DMS79 (cell line): ENCODE measurements at regions not wholly inside any gene's neighbourhood (a gene's known extent, or its start where the extent isn't known, plus 50 kb on each side); places are given as distances from the start of the nearest gene placed in this dataset.

Experiments used
- DNase-seq: peaks from one replicate; lab custom pipeline; 2025; lab: John Stamatoyannopoulos, UW

- DNase-seq, result no peak
Measured at GRCh38 chr6:170114187-170114945, 176.5 kb downstream of the DLL1 start.

- DNase-seq, result no peak
Measured at GRCh38 chr6:170113141-170113540, 177.7 kb downstream of the DLL1 start.

GRCh38 chr6:170112583-170112860, 178.4 kb downstream of the DLL1 start:
- DNase-seq, result no peak

- no peak for DNase-seq
Measured at GRCh38 chr6:170111816-170112582, 178.9 kb downstream of the DLL1 start.

- no peak for DNase-seq
Measured at GRCh38 chr6:170111141-170111664, 179.7 kb downstream of the DLL1 start.

- DNase-seq, result no peak
Measured at GRCh38 chr6:170110201-170111140, 180.4 kb downstream of the DLL1 start.

GRCh38 chr6:170108890-170109587, 181.8 kb downstream of the DLL1 start:
- DNase-seq, result no peak

GRCh38 chr6:170108456-170108855, 182.4 kb downstream of the DLL1 start:
- DNase-seq, result no peak

GRCh38 chr6:170107606-170108222, 183.2 kb downstream of the DLL1 start:
- no peak for DNase-seq

- DNase-seq, result no peak
Measured at GRCh38 chr6:170106906-170107525, 183.9 kb downstream of the DLL1 start.

GRCh38 chr6:170102582-170103481, 188.0 kb downstream of the DLL1 start:
- DNase-seq, result no peak

GRCh38 chr6:170102038-170102437, 188.8 kb downstream of the DLL1 start:
- no peak for DNase-seq

- no peak for DNase-seq
Measured at GRCh38 chr6:170101281-170102035, 189.4 kb downstream of the DLL1 start.

GRCh38 chr6:170100046-170100445, 190.8 kb downstream of the DLL1 start:
- DNase-seq, result no peak

GRCh38 chr6:170099387-170099786, 191.5 kb downstream of the DLL1 start:
- no peak for DNase-seq

- no peak for DNase-seq
Measured at GRCh38 chr6:170098428-170099170, 192.3 kb downstream of the DLL1 start.

GRCh38 chr6:170097505-170098427, 193.1 kb downstream of the DLL1 start:
- DNase-seq, result no peak
